HEK293T (cell line): ENCODE measurements at regions not wholly inside any gene's neighbourhood (a gene's known extent, or its start where the extent isn't known, plus 50 kb on each side); places are given as distances from the start of the nearest gene placed in this dataset.

Experiments used
- CTCF ChIA-PET: fragments of 350-600 bp; formaldehyde crosslinking; extraction: SDS; loops from one replicate; lab custom pipeline; 2021; ENCODE audit warnings: antibody characterized with exemption, inconsistent platforms; lab: Yijun Ruan, JAX
- POLR2A ChIA-PET: fragments of 350-600 bp; formaldehyde crosslinking; extraction: SDS; loops from one replicate; lab custom pipeline; 2020; ENCODE audit warnings: antibody characterized with exemption, inconsistent platforms; lab: Yijun Ruan, JAX
- DNase-seq: peaks from one replicate; pipeline ENCODE4 v3.0.0; 2012; ENCODE audit warnings: mixed read lengths; ENCODE audit errors: extremely low spot score
- ARNT ChIP-seq: fragments of 450-650 bp; IDR thresholded peaks from 2 replicates; pipeline ENCODE4 v1.6.1; 2017; ENCODE audit warnings: mild to moderate bottlenecking
- BHLHE40 ChIP-seq: fragments of 450-650 bp; IDR thresholded peaks from 2 replicates; pipeline ENCODE4 v1.6.1; 2016; ENCODE audit warnings: mild to moderate bottlenecking, moderate library complexity, borderline replicate concordance
- CTBP1 ChIP-seq: fragments of 450-650 bp; IDR thresholded peaks from 2 replicates; pipeline ENCODE4 v1.6.1; 2016; ENCODE audit warnings: borderline replicate concordance
- ELF4 ChIP-seq: fragments of 450-650 bp; IDR thresholded peaks from 2 replicates; pipeline ENCODE4 v1.6.1; 2017; ENCODE audit warnings: antibody characterized with exemption
- FOXA1 ChIP-seq: fragments of 450-650 bp; IDR thresholded peaks from 2 replicates; pipeline ENCODE4 v1.6.1; 2016; ENCODE audit warnings: mild to moderate bottlenecking
- FOXK2 ChIP-seq: fragments of 450-650 bp; IDR thresholded peaks from 2 replicates; pipeline ENCODE4 v1.6.1; 2016; ENCODE audit warnings: mild to moderate bottlenecking
- FOXM1 ChIP-seq: fragments of 450-650 bp; IDR thresholded peaks from 2 replicates; pipeline ENCODE4 v1.6.1; 2017; ENCODE audit warnings: mild to moderate bottlenecking, borderline replicate concordance
- HDGF ChIP-seq: fragments of 450-650 bp; IDR thresholded peaks from 2 replicates; pipeline ENCODE4 v1.6.1; 2017; ENCODE audit warnings: antibody characterized with exemption, borderline replicate concordance
- L3MBTL2 ChIP-seq: fragments of 450-650 bp; conservative IDR thresholded peaks from 2 replicates; pipeline ENCODE4 v1.6.1; 2016; ENCODE audit warnings: mild to moderate bottlenecking
- LEF1 ChIP-seq: fragments of 450-650 bp; IDR thresholded peaks from 2 replicates; pipeline ENCODE4 v1.6.1; 2017; ENCODE audit warnings: mild to moderate bottlenecking, borderline replicate concordance
- NFRKB ChIP-seq: fragments of 450-650 bp; IDR thresholded peaks from 2 replicates; pipeline ENCODE4 v1.6.1; 2016; ENCODE audit warnings: mild to moderate bottlenecking, moderate library complexity
- SP1 ChIP-seq: fragments of 450-650 bp; IDR thresholded peaks from 2 replicates; pipeline ENCODE4 v1.6.1; 2017
- SUZ12 ChIP-seq: fragments of 450-650 bp; IDR thresholded peaks from 2 replicates; pipeline ENCODE4 v1.6.1; 2016; ENCODE audit warnings: mild to moderate bottlenecking
- TARDBP ChIP-seq: fragments of 450-650 bp; IDR thresholded peaks from 2 replicates; pipeline ENCODE4 v1.6.1; 2016
- ZNF384 ChIP-seq: fragments of 450-650 bp; IDR thresholded peaks from 2 replicates; pipeline ENCODE4 v1.6.1; 2016
- TF ChIP-seq, protein P1 (sequence below): fragments of 450-650 bp; IDR thresholded peaks from 2 replicates; pipeline ENCODE4 v1.6.1; 2016

DNA sequence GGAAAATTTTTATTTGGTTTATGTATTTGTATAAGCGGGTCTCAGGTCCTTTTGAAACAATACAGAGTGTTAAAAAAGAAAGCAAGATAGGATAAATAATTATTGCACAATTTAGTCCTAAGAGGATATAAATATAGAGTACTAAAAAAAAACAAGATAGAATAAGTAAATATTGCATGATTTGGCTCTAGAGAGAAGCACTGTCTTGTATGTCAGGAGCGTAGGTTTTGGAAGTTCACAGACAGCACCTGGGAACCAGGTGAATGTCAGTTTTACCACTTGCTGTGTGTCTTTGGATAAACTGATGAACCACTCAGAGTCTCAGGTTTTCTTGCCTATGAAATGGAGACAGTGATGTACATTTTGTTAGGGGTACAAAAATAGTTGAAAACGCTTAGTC is 266.2 kb upstream of the ADAMTSL1 start:
- ChIA-PET POLR2A (no interaction called here), CTCF (interaction anchor here (0.6 to 1.3 kb wide), 2 partner anchors 396 to 686 kb away, joined by 3 to 7 read pairs; no protein-coding TSS in a partner anchor)
- no peak for DNase-seq
- TF ChIP-seq CTBP1: no peak
- TF ChIP-seq FOXM1: no peak
- TF ChIP-seq FOXA1: no peak
- no peak for TF ChIP-seq HDGF
- TF ChIP-seq BHLHE40: no peak
- TF ChIP-seq, protein P1, sequence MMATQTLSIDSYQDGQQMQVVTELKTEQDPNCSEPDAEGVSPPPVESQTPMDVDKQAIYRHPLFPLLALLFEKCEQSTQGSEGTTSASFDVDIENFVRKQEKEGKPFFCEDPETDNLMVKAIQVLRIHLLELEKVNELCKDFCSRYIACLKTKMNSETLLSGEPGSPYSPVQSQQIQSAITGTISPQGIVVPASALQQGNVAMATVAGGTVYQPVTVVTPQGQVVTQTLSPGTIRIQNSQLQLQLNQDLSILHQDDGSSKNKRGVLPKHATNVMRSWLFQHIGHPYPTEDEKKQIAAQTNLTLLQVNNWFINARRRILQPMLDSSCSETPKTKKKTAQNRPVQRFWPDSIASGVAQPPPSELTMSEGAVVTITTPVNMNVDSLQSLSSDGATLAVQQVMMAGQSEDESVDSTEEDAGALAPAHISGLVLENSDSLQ: no peak
- TF ChIP-seq ZNF384: no peak
- no peak for TF ChIP-seq LEF1

DNA sequence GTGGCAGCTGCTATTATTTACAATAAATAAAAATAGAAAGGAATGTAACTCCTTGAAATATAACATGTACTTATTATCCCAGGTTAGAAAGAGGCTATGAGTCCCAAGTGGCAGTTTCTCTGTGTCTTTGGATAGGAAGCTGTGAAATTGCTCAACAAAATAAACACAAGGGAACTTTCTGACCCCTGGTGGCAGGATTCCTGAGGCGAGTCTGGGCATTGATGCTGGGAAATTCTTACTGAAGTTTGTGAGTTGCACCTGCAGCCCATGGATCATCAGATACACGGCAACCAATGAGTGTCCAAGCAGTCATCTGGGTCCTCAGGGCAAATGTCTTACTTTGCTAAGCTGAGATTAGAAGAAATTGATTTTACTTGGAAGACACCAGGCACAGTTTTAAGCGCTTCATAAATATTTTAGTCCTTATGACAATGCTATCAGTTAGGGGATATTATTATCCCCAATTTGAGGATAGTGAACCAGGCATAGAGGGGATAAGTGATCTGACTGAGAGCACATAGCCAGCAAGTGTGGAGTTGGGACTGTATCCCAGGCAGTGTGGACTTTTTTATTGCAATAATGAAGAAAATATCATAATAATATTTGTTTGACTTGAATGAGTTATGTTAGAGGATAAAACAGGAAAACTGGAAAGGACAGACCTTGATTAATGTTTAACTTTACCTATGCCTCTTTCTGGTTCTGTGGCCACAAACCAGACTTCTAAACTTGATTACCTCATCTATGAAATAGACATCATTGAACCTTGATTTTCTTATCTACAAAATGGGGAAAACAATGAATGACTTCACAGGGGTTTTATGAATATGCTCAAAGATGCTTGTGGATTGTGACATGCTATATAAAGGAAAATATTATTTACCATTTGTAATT is 265.5 kb upstream of the ADAMTSL1 start:
- DNase-seq: peak; percentile 55
- POLR2A ChIA-PET: no interaction called here
- TF ChIP-seq L3MBTL2: no peak
- no peak for TF ChIP-seq FOXM1
- TF ChIP-seq NFRKB: no peak
- no peak for TF ChIP-seq ELF4
- no peak for TF ChIP-seq FOXK2
- no peak for TF ChIP-seq LEF1
- TF ChIP-seq SP1: no peak
- no peak for TF ChIP-seq BHLHE40
- no peak for TF ChIP-seq ZNF384
- no peak for TF ChIP-seq FOXA1
- no peak for TF ChIP-seq HDGF
- TF ChIP-seq CTBP1: no peak
- no peak for TF ChIP-seq TARDBP
- TF ChIP-seq SUZ12: no peak
- TF ChIP-seq, protein P1: no peak
- TF ChIP-seq ARNT: no peak
- CTCF ChIA-PET: interaction anchor here (0.6 to 1.3 kb wide), 4 partner anchors 117 to 687 kb away, joined by 3 to 7 read pairs (median 4); no protein-coding TSS in a partner anchor

DNA sequence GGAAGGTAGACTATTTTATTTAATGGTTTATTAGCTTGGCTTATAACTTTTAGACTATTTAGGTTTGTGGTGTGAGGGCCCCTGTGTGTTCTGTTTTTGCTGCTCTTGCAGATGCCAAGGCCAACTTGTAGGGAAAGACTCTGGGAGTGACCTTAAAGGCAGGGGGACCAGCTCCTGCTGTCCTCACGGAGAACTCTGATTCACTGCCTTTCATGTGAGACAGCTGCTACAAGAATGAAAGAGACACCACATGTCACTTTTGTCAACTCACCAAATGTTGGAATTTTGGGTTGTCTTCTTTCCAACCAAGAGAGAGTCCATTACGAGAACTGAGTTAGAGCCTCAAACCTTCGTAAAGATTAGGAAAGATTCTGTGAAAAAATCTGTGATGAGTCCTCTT is 258.3 kb upstream of the ADAMTSL1 start:
- DNase-seq: no peak
- ChIA-PET CTCF (interaction anchor here (1.0 kb wide), 1 partner anchor 404 kb away, joined by 3 read pairs; no protein-coding TSS in a partner anchor), POLR2A (no interaction called here)
- TF ChIP-seq SP1 (no peak), FOXK2 (no peak), ELF4 (no peak), HDGF (no peak), NFRKB (no peak), CTBP1 (no peak), LEF1 (no peak), TARDBP (no peak), ARNT (no peak), L3MBTL2 (no peak), FOXA1 (no peak)

DNA sequence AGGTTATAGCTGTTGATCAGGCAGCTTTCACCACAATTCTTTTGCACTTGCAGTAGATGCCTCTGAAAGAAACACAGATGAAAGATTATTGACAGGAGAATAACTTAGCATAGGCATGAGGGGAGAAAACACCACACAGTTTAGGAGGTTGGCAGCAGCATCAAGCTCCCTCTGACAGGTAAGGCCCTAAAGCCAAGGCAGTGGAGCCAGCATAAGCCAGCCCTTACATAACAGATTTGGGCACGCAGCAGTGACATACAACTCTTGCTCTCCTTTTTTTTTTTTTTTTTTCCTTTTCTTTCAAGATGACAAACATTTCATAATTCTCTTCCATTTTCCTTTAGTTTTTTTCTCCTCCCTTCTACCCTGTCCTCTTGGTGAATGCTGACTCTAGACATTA is 257.6 kb upstream of the ADAMTSL1 start:
- ChIA-PET POLR2A (no interaction called here), CTCF (interaction anchor here (1.0 kb wide), 1 partner anchor 405 kb away, joined by 3 read pairs; no protein-coding TSS in a partner anchor)
- DNase-seq: no peak
- no peak for TF ChIP-seq CTBP1
- no peak for TF ChIP-seq ARNT
- no peak for TF ChIP-seq SUZ12
- no peak for TF ChIP-seq SP1
- TF ChIP-seq FOXA1: no peak
- TF ChIP-seq L3MBTL2: no peak
- TF ChIP-seq, protein P1: no peak
- no peak for TF ChIP-seq HDGF
- TF ChIP-seq FOXK2: no peak
- no peak for TF ChIP-seq NFRKB
- no peak for TF ChIP-seq TARDBP
- TF ChIP-seq ELF4: no peak
- no peak for TF ChIP-seq LEF1
- no peak for TF ChIP-seq BHLHE40

DNA sequence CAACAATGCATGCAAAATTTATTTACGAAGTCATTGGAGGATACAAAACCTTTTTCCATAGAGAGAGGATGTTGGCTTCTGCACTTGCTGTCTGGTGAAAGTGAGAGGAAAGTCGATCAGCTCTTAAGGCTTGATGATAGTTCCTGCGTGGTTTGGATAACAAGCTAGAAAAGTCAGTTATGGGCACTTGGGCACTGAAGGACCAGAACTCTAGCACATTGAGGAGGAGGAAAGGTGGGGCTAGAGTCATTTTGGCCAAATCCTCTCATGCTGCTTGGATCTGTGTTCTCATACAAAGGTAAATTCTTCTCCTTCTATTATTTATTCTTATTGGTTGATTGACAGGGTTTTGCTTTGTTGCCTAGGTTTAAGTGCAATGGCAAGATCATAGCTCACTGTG is 245.9 kb upstream of the ADAMTSL1 start:
- TF ChIP-seq SUZ12 (no peak), FOXK2 (no peak), HDGF (no peak), L3MBTL2 (no peak), ZNF384 (no peak), SP1 (no peak), NFRKB (no peak), ELF4 (no peak), BHLHE40 (no peak), ARNT (no peak)
- ChIA-PET CTCF (no interaction called here), POLR2A (no interaction called here)
- no peak for DNase-seq
